NK-92 treated with Interleukin-12 subunit alpha and Interleukin-12 subunit beta, amount 100 ng/mL, for 24 hours (cell line): ENCODE measurements at regions not wholly inside any gene's neighbourhood (a gene's known extent, or its start where the extent isn't known, plus 50 kb on each side); places are given as distances from the start of the nearest gene placed in this dataset.

ENCODE experiments used
- DNase-seq: peaks from one replicate; lab custom pipeline; 2025; lab: John Stamatoyannopoulos, UW

DNA sequence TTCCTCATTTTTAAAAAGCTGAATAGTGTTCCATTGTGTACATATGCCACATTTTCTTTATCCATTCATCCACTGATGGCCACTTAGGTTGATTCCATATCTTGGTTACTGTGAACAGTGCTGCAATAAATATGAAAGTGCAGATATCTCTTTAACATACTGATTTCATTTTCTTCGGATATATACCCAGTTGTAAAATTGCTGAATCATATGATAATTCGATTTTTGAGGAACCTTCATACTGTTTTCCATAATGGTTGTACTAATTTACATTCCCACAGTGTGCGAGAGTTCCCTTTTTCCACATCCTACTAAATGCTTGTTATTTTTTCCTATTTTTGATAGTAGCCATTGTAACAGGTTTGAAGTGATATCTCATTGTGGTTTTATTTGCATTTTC lies 263.2 kb downstream of the STK31 start:
- no peak for DNase-seq

DNA sequence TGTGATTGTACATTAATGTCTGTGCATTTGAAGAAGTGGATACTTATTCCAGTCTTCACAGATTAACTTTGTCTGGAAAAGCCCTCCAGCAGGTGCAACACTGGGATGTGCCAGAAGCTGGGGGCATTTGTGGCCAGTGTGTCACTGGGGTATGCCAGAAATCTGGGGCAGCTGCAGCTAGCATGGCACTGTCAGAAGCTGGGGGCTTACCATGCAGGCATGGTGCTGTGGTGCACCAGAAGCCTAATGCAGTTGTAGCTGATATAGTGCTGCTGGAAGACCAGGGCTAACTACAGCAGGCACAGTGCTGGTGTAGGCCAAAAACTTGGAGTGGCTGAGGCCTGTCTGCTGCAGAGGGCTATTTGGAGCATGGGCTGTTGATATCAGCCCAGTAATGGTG lies 270.1 kb downstream of the STK31 start:
- no peak for DNase-seq

DNA sequence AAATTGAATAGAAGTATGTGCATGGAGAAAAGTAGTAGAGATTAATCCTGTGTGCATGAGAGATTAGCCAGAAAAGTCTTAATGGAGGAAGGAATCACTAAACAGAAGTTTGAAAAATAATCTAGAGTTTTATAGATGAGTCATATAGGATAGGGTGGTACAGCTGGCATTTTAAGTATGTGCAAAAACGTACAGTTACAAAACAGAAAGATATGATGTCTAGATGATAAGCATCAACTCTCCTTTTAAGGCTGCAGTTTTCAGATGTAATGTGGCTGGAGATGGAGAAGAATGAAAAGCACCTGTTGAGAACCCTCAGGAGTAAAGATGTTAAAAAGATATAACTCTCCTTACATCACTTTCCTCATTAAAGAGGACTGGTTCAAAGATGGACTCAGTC lies 271.3 kb downstream of the STK31 start:
- no peak for DNase-seq

DNA sequence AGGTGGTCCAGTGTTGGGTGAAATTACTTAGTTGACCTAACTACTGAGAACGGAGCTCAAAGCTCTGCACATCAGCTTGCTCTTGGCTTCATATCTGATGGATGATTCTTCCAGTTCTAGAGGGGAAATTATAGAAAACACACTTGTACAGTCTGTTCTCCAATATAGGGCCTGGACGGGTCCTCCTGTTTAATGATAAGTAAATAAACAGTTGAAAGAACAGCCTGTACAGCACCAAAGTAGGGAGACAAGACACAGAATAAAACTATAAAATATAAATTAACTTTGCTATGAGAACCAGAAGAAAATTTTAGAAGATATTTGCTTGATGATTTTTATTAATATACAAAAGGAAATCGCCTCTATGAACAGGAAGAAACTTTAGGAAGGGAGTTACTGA lies 271.7 kb downstream of the STK31 start:
- no peak for DNase-seq

DNA sequence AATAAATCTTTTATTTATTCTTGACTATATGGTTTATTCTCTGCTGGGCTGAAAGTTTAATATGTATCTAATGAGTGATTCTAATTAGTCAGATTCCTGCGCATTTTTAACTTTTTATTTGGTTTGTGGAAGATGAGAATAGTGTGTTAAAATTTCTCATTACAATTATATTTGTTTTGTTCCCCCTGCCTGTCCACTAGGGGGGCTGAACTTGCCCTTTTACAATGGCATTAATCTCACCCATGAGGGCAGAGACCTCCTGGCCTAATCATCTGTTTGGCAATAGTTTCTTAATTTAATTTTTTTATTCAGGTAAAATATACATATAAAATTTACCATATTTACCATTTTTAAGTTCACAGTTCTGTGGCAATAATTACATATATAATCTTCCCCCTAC lies 278.5 kb upstream of the NPY start:
- DNase-seq, result no peak

DNA sequence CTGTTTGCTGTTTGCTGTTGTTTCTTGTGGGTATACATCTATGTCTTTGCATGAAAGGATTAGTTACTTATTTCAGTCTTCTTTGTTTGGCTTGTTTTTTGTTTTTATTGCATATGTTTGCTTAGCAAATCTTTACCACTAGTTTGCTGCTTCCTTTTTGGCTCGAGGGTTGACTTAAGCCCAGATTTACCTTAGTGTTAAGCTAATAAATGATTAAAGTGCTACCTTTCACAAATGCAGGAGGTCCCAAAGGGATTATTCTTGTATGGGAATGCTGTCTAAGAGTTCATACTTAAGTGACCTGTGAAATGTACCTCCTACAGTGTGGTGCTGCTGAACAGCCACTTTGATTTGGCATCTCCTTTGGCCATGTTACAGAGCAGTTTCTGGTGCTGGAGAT lies 273.5 kb upstream of the NPY start:
- no peak for DNase-seq

DNA sequence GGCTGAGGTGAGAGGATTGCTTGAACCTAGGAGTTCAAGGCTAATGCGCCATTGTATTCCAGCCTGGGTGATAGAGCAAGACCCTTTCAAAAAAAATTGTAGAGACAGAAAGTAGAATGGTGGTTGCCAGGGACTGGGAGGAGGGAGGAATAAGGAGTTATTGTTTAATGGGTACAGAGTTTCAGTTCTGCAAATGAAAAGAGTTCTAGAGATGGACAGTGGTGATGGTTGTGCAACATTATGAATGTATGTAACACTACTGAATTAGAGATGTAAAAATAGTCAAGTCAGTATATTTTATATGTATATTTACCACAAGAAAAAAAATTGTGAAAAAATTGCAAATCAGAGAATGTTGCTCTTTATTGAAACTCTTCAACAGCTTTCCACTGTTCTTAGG lies 266.5 kb upstream of the NPY start:
- DNase-seq, result no peak

DNA sequence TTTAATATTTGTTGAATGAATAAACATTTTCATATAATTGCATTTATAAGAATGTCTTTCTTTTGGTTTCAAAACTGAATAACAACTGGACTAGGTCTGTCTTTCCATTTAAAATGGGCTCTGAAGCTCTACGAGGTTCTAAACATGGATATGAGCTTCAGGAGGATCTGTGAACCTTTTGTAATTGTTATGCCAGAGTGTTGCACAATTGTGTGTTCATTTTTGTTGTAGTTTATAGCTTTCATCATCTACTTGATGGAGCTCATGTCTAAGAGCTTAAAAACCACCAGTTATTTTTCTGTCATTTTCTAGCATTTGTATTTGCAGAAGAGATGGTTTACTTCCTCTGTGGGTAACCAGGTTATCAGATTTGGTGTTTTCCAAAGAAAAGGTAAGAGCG lies 265.7 kb upstream of the NPY start:
- no peak for DNase-seq

DNA sequence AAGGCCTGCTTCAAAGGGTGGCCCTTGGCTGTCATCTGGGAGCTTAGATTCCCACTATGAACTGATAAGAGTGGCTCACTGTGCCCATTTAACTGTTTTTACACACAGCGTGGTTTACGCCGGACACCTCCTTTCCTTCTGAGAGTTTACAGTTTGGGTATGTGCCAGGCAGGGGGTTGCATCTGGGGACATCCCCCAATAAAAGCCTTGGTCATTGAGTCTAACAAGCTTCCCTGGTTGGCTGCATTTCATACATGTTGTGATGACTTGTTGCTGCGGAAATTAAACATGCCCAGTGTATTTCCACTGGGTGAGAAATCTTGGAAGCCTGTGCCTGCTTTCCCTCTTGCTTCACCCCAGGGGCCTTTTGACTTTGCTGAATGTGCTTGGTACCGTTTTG lies 264.1 kb upstream of the NPY start:
- no peak for DNase-seq

DNA sequence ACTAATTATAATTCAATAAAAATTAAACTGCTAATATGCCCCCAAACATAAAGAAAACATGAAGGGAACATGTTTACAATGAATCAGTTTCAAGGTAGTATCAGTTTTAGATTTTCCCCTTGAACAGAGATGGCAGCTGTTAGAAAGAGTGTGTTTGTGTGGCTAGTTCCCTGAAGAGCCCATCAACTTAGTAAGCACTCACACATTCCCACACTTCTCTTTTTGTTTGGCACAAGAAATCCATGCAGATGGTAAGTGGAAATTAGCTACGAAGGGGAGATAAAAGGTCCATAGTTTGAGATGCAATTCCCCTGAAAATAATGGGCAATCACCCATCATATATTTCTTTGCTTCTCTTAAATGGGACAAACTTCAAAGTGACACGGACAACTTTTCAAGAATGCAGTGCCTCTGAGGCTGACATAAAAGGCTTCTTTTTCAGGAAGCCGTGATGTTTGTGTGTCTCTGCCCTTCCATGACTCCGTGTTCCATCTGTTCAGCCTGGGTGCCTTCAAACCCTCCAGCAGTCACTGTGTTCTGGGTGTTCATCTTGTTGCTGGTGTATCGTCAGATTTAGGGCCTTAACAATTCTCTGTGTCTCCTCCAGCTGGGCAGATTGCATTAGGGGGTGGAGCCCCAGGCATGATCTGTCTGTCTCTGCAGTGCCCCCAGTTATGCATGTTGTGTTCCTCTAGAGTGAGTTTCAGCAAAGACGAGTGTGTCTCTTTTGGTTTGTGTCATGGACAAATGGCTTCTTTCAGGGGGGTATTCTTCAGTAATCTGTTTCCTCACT lies 259.5 kb upstream of the NPY start:
- DNase-seq, result no peak

DNA sequence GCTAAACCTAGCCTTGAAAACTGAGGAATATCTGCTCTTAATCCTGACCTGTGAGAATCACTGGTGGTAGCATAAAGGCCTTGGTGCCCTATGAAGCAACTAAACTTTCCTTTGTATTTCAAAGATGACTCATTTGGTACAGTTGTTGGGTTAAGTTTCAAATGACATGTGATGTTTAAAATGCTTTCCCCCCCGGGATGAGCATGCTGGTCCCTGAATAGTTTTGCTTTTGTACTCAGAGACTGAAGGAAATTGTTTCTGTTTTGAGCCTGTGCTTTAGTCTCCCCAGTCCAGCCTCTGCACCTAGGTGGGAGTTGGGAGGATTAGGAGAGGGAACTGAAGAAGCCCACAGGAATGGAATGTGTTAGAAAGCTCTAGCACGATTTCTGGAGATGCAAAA lies 258.9 kb upstream of the NPY start:
- DNase-seq, result no peak

DNA sequence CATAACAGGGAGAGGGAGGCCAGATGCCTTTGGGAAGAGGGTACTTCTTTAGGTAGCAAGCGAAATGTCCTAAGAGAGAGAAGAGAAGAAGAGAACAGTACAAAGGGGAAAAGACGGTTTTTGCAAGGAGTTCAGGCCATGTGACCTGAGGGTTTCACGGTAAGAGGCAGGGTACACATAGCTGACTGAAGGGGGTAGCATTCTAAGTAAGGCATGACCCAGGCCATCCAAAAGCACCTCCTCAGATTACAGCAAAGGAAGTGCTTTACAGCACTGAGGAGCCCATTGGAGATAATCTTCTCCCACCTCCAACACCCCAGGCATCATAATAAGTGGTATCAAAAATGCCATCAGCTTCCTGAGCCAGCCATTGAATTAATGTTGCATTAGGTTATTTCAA lies 258.2 kb upstream of the NPY start:
- DNase-seq, result no peak

DNA sequence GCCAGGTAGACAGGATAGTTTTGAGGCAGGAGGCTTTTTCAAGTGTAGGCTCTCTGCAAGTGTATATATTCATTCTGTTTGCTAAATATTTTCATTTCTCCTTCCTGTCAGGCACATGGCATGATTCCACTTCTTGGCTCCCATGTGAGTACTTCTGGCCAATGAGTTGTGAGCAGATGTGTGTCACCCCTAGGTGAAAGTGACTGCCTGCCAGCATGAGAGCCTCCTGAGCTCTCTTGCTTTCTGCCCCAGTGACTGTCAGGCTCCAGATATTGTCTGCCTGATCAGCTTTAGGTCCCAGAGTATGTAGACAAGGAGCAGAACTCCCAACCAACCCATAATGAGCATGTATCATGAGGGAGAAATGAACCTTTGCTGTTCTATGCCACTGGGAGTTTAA lies 257.6 kb upstream of the NPY start:
- no peak for DNase-seq

DNA sequence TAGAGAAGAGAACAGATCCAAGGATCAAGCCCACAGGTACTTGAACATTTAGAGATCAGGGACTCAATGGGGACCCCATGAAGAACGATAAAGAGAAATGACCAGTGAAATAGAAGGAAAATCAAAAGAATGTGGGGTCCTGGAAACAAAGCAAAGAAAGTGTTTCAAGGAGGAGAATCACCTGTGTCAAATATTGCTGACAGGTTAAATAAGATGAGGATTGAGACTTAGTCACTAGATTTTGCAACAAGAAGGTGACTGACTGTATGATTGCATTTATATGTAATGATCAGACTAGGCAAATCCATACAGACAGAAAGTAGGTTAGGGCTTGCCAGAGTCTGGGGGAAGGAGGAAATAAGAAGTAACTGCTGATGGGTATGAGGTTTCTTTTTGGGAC lies 254.9 kb upstream of the NPY start:
- DNase-seq, result no peak

DNA sequence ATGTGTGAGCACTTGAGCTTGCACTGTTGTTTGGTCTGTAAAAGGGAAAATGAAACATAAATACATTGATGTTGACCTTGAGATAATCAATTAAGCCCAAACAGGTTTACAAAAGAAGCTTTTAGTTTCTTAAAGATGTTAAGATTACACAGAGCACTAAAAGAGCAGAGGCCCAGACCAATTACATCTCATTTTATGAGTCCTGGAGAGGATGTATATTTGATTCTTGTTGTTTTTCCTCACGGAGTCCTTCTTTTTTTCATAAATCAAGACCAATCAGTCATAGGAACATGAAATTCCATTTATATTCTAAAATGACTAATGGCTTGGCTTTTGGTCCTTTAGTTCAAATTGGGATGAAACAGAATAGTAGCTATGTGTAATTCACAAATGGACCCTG lies 249.7 kb upstream of the NPY start:
- DNase-seq, result no peak

DNA sequence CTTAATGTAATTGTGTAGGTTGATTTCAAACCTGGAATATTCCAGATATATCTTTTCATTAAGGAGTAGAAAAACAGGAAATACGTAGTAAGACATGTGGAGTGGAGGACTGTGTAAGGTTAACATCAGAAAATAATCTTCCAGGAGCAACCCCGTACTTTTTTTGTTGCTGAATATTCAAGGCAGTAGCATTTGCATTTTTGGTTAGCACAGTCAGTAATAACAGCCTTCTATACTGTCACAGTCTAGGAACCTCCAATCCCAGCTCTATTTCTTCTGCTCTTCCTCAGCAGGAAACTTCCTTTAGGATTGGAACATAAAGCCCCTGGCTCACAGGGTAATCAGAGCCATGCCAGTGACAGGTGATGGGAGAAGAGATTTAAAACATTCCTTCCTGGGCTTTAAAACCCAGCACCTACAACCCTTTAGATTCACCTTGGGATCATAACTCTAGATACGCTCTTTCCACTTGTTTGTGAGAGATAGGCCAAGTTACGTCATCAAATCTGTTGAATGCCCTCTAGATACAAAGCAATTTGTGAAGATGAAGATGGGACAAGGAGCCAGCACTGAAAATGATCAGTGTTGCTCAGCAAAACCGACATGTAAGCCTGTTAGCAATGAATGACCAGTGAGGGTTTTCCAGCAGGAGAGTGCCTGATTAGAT lies 248.5 kb upstream of the NPY start:
- no peak for DNase-seq

DNA sequence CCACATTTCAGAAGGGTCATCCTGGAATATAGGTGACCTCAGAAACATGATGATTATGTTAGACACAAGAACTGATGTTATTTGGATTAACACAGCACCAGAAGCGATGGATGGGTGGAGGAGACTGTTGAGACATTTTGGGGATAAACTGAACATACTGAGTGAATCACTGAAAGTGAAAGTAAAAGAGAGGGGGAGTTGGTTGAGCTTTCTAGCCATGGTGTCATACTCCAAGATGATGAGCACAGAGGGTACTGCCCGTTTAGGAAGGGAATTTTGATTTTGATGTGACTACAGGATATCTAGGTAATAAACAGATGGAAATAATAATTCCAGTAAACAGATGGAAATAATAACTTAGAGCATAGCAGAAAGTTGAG lies 248.0 kb upstream of the NPY start:
- DNase-seq, result no peak

DNA sequence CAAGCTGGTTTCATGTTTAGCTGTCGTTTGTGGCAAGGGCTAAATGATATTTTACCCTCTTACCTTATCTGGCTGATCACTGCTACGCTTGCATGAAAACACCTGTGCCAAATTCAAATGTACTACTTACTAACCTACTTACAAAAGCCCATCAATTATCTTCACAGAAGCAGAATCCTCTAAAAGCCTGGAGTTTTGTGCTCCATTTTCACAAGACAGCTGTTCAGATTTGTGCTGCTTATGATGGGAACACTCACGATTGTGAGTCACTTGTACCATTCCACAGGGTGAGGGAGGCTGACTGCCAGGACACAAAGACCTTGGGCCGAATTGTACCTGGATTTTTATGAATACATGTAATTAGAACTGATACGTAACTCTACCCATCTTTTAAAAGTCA lies 245.0 kb upstream of the NPY start:
- no peak for DNase-seq

DNA sequence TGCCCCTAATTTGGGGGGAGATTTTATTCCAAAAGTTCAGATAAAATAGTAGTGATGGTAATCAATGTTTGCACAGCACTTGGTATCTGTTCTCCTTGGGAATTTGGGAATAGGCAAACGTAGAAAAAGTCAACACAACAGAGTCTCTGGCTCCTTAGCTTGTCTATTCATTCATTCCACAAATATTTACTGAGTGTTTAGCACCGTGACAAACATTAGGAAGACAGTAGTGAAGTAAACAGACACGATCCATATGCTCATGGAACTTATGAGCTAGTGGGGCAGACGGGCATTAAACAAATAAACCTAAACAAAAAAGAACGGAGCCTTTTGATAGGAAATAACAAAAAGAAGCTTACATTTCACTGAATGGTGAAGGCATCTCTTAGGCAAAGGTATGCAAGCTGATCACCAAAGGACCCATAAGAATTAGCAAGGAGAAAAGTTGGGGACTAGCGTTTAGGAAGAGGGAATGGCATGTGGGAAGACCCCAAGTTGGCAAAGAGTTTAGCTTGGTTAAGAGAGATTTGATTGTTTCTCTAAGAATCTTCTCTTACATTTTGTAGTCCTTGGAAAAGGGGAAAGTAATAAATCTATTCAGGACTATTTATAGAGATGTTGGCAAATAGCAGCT lies 243.9 kb upstream of the NPY start:
- no peak for DNase-seq

DNA sequence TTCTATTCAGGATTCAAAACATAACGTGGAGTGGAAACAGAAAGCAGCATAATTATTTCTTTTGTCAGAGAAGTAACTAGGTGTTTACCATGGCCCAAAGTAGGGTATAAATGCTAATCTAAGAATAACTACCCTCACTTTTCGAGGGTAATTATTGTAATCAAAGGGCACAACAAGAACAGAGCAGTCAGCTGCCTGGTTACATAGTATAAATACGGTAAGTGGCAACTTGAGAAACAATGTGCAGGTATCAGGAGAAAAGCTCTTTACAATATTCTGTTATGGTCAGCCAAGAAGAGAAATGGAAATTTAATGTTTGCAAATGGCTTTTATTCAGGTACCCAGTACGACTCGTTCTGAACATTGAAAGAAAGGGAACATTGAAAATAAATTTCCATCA lies 242.0 kb upstream of the NPY start:
- DNase-seq, result no peak

DNA sequence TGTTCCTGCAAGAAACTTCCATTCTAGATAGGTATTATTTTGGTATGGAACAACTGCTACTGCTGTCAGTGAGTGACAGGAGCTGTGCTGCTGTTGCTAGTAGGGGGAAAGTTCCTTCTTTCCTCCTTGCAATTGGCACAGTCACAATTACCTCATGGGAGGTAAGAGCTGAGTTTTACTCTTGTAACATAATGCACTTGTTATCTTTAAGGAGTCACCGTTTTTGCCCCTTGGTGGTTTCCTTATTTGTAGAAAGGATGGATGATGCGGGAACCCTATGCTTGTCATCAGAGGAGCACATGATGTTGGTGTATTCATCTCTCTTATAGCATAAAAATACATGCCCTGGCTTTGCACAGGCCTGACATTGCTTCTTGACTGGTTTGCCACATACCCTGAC lies 234.7 kb upstream of the NPY start:
- DNase-seq, result no peak

DNA sequence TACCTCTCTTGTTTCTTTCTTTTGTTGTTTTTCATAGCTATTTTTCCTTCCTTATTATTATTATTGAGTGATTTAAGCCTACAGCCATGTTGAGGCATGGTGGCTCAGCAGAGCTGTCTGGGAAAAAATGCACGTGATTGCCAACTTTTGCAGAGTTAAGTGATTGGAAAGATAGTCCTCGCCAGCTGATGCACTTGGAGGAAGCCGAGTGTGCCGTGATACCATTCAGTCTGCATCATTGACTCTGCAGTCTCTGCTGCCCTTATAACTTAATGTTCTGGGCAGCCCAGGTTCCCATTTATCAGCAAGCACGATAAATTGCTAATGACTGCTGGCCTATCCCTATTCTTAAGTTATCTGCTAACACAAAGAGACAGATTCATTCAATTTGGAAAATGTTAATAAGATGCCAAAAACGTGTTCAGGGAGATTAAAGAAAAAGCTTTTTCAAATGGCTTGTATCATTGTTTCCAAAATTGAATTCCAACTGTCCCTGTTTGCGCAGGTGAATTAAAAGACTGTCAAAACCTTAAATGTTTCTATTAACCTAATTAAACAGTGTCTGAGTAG lies 232.9 kb upstream of the NPY start:
- no peak for DNase-seq

DNA sequence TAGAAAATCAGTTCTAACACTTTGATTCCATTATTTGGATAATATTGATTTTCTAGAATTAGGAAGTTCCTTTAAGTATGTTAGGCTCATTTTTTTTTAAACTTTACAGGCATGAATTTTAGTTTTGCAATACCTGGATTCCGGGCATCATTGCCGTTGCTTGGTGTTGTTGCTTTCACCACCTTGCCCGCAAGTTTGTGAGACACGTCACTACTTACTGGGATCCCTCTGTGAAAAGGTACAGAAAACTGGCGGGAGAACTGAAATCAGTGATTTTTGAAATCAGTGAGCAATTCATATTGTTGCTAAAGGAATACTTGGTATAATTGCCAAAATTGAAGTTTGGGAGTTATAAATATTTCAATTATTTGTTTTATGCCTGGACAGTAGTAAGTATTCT lies 232.3 kb upstream of the NPY start:
- no peak for DNase-seq
